Neural cell (in vitro differentiated cells): ENCODE measurements at regions not wholly inside any gene's neighbourhood (a gene's known extent, or its start where the extent isn't known, plus 50 kb on each side); places are given as distances from the start of the nearest gene placed in this dataset.

Experiments used
- CTCF ChIP-seq: fragments of 450-650 bp; IDR thresholded peaks from 2 replicates; pipeline ENCODE4 v1.5.1; 2014; ENCODE audit warnings: antibody characterized with exemption, mild to moderate bottlenecking, moderate library complexity; ENCODE audit not compliant: poor library complexity, severe bottlenecking
- EP300 ChIP-seq: fragments of 450-650 bp; conservative IDR thresholded peaks from 2 replicates; pipeline ENCODE4 v1.6.1; 2014; ENCODE audit warnings: antibody characterized with exemption, mild to moderate bottlenecking, moderate library complexity; ENCODE audit not compliant: poor library complexity, severe bottlenecking
- EZH2 ChIP-seq: fragments of 200-600, 300-800 bp; shearing (Covaris generic), sonication (generic); IDR thresholded peaks from 2 replicates; pipeline ENCODE4 v1.6.1; 2014; ENCODE audit warnings: antibody characterized with exemption, low read length, borderline replicate concordance, mild to moderate bottlenecking; ENCODE audit not compliant: insufficient read depth, poor library complexity, severe bottlenecking
- POLR2AphosphoS5 ChIP-seq: IDR thresholded peaks from 2 replicates; pipeline ENCODE4 v1.6.1; 2012
- REST ChIP-seq: IDR thresholded peaks from 2 replicates; pipeline ENCODE4 v1.6.1; 2012; ENCODE audit warnings: borderline replicate concordance

GRCh38 chr7:142503036-142503435 lies 245.2 kb upstream of the PRSS58 start:
- no peak for TF ChIP-seq CTCF
- no peak for TF ChIP-seq POLR2AphosphoS5
- no peak for TF ChIP-seq REST
- no peak for TF ChIP-seq EZH2
- TF ChIP-seq EP300, result no peak
